ENCODE measurements at regions not wholly inside any gene's neighbourhood (a gene's known extent, or its start where the extent isn't known, plus 50 kb on each side); places are given as distances from the start of the nearest gene placed in this dataset.

GRCh38 chr2:3113769-3114168 lies 263.8 kb downstream of the EIPR1 start:
- Histone ChIP-seq H3K9me3 (ENCODE audit: insufficient read depth in 2 of 2, low read depth in 1 of 2, low read length in 1 of 2) (peaks cover 0 to 9% of the 10 kb centered on the region in 2 experiments; a peak in 2 of 4 replicates), H4K5ac (ENCODE audit: insufficient read length, low read depth, low read length) (no peak overlapping the region), H3K23me2 (ENCODE audit: low read depth, low read length) (no peaks in the 10 kb centered on the region; the same call in 1 of the 2 replicates), H2BK5ac (ENCODE audit: low read depth, low read length) (no peak overlapping the region), H3K56ac (replicated peaks; ENCODE audit: insufficient read length, low read depth, low read length) (no peak overlapping the region), H4K8ac (ENCODE audit: extremely low read depth, insufficient read depth, low read length) (no peak overlapping the region), H3K79me2 (ENCODE audit: control insufficient read depth in 1 of 2, insufficient read depth in 2 of 2, low read length in 2 of 2) (peaks cover 0 to 9% of the 10 kb centered on the region in 2 experiments; a peak in 2 of 4 replicates), H3K4me3 (ENCODE audit: extremely low read depth in 1 of 4, insufficient read depth in 2 of 4, low read depth in 3 of 4, low read length in 4 of 4) (no peak overlapping the region), H3K14ac (ENCODE audit: insufficient read length) (no peak overlapping the region), H2BK15ac (ENCODE audit: low read length) (no peak overlapping the region), H3K79me1 (ENCODE audit: low read depth, low read length) (no peaks in the 10 kb centered on the region), H3K23ac (ENCODE audit: insufficient read length) (no peak overlapping the region), H3K18ac (ENCODE audit: extremely low read depth, low read length) (no peak overlapping the region), H2BK12ac (ENCODE audit: low read depth, low read length) (no peak overlapping the region), H3K36me3 (ENCODE audit: control insufficient read depth in 2 of 4, insufficient read depth in 4 of 4, low read length in 3 of 4) (peaks cover 0 to 6% (median 0%) of the 10 kb centered on the region in 4 experiments; a peak in 1 of 8 replicates), H4K91ac (replicated peaks; ENCODE audit: insufficient read length, low read length) (no peak overlapping the region), H4K20me1 (replicated peaks in 1 of 2; ENCODE audit: control insufficient read depth in 1 of 2, insufficient read depth in 2 of 2, low read length in 2 of 2) (peaks cover 0 to 8% of the 10 kb centered on the region in 2 experiments), H3K4me1 (replicated peaks in 1 of 4; ENCODE audit: control insufficient read depth in 3 of 4, insufficient read depth in 4 of 4, low read length in 3 of 4) (peaks cover 0 to 3% (median 1%) of the 10 kb centered on the region in 4 experiments; a peak in 2 of 7 replicates), H2AFZ (ENCODE audit: low read length) (no peak overlapping the region), H2AK5ac (ENCODE audit: low read depth, low read length) (no peak overlapping the region), H3K4me2 (ENCODE audit: insufficient read depth in 1 of 2, low read depth in 2 of 2, low read length in 2 of 2) (no peak overlapping the region), H2BK20ac (ENCODE audit: low read length) (no peak overlapping the region), H3K4ac (replicated peaks; ENCODE audit: insufficient read length, low read depth, low read length) (no peak overlapping the region), H3K9ac (replicated peaks in 1 of 4; ENCODE audit: extremely low read depth in 1 of 4, low read depth in 3 of 4, low read length in 3 of 4) (no peak overlapping the region), H2BK120ac (replicated peaks; ENCODE audit: low read depth, low read length) (no peak overlapping the region), H3K27ac (ENCODE audit: low read depth, low read length) (no peak overlapping the region), H3K27me3 (replicated peaks in 1 of 4; ENCODE audit: control insufficient read depth in 3 of 4, extremely low read depth in 1 of 4, insufficient read depth in 3 of 4, low read length in 3 of 4) (no peaks in the 10 kb centered on the region)
- POLR2A ChIA-PET (ENCODE audit: partially characterized antibody), result no interaction called here
- no peak for DNase-seq (ENCODE audit: low read depth in 1 of 2, low spot score in 2 of 2)
- 80% methylated on average over 6 of the region's 6 CpGs; no CpG with 5 or more reads in 1 of the 2 experiments for WGBS, 2 experiments (ENCODE audit: extremely low coverage in 1 of 2, insufficient coverage in 1 of 2, insufficient read length in 1 of 2, insufficient replicate concordance in 2 of 2, low coverage in 1 of 2, low lambda C conversion rate in 2 of 2, missing lambda C conversion rate in 1 of 2)
- FAIRE-seq, result no peak
- CTCF ChIA-PET (ENCODE audit: partially characterized antibody), result no interaction called here
- no peak for TF ChIP-seq BCL11A (IDR thresholded peaks at IDR 0.05; ENCODE audit: low read depth in 2 of 2, low read length in 2 of 2)
- no peak for TF ChIP-seq TAF7 (optimal IDR thresholded peaks at IDR 0.05; ENCODE audit: borderline replicate concordance, low read depth, low read length)
- no peak for TF ChIP-seq TEAD4 (IDR thresholded peaks at IDR 0.05; ENCODE audit: low read depth, low read length)
- TF ChIP-seq MAX (IDR thresholded peaks at IDR 0.05), result no peak
- no peak for TF ChIP-seq JUND (IDR thresholded peaks at IDR 0.05; ENCODE audit: low read length)
- TF ChIP-seq SAP30 (IDR thresholded peaks at IDR 0.05; ENCODE audit: insufficient read depth, insufficient replicate concordance, low read length), result no peak
- no peak for TF ChIP-seq EZH2 (IDR thresholded peaks at IDR 0.05; ENCODE audit: low read depth, low read length, severe bottlenecking)
- TF ChIP-seq RXRA (IDR thresholded peaks at IDR 0.05; ENCODE audit: insufficient read depth, low read depth, low read length), result no peak
- no peak for TF ChIP-seq ASH2L (IDR thresholded peaks at IDR 0.05; ENCODE audit: low read length)
- TF ChIP-seq JUN (IDR thresholded peaks at IDR 0.05; ENCODE audit: low read depth, low read length), result no peak
- TF ChIP-seq NRF1 (IDR thresholded peaks at IDR 0.05; ENCODE audit: low read depth, low read length), result no peak
- TF ChIP-seq GABPA (IDR thresholded peaks at IDR 0.05; ENCODE audit: borderline replicate concordance, insufficient read depth, low read length), result no peak
- no peak for TF ChIP-seq ATF2 (IDR thresholded peaks at IDR 0.05; ENCODE audit: low read length)

Data from H1 (cell line).